ENCODE measurements at regions not wholly inside any gene's neighbourhood (a gene's known extent, or its start where the extent isn't known, plus 50 kb on each side); places are given as distances from the start of the nearest gene placed in this dataset.
"Not testable (repeated sequence)": the region's sequence is repeated elsewhere in the genome, so short reads cannot be mapped to it uniquely, and the experiment has no call there.

GRCh38 chr13:50268500-50268899 lies 253.3 kb downstream of the KCNRG start:
- no peak for DNase-seq (ENCODE audit: low read depth in 2 of 2)

- DNase-seq (ENCODE audit: low read depth in 2 of 2) = no peak
Observed at GRCh38 chr13:50274181-50274580, 258.9 kb downstream of the KCNRG start.

- no peak for DNase-seq (ENCODE audit: low read depth in 2 of 2)
Observed at GRCh38 chr13:50275392-50276063, 260.3 kb downstream of the KCNRG start.

- no peak for DNase-seq (ENCODE audit: low read depth in 2 of 2)
Observed at GRCh38 chr13:50276550-50276949, 261.3 kb downstream of the KCNRG start.

- no peak for DNase-seq (ENCODE audit: low read depth in 2 of 2)
Observed at GRCh38 chr13:50277127-50277526, 261.9 kb downstream of the KCNRG start.

- no peak for DNase-seq (ENCODE audit: low read depth in 2 of 2)
Observed at GRCh38 chr13:50277906-50278305, 262.7 kb downstream of the KCNRG start.

GRCh38 chr13:50280441-50280937 lies 265.2 kb downstream of the KCNRG start:
- DNase-seq (ENCODE audit: low read depth in 2 of 2) = no peak

GRCh38 chr13:50282016-50282415 lies 266.8 kb downstream of the KCNRG start:
- DNase-seq (ENCODE audit: low read depth in 2 of 2) = no peak

GRCh38 chr13:50283017-50283416 lies 267.8 kb downstream of the KCNRG start:
- no peak for DNase-seq (ENCODE audit: low read depth in 2 of 2)

GRCh38 chr13:50284540-50284939 lies 269.3 kb downstream of the KCNRG start:
- DNase-seq (ENCODE audit: low read depth in 2 of 2) = no peak

GRCh38 chr13:50285283-50285682 lies 270.0 kb downstream of the KCNRG start:
- no peak for DNase-seq (ENCODE audit: low read depth in 2 of 2)

GRCh38 chr13:50286324-50286723 lies 271.1 kb downstream of the KCNRG start:
- DNase-seq (ENCODE audit: low read depth in 2 of 2) = no peak

- DNase-seq (ENCODE audit: low read depth in 2 of 2) = no peak
Observed at GRCh38 chr13:50290186-50290585, 274.9 kb downstream of the KCNRG start.

GRCh38 chr13:50291611-50292010 lies 276.4 kb downstream of the KCNRG start:
- DNase-seq (ENCODE audit: low read depth in 2 of 2) = no peak

- no peak for DNase-seq (ENCODE audit: low read depth in 2 of 2)
Observed at GRCh38 chr13:50292081-50292480, 276.8 kb downstream of the KCNRG start.

- not testable (repeated sequence) for DNase-seq (ENCODE audit: low read depth in 2 of 2)
Observed at GRCh38 chr13:50294425-50294824, 279.2 kb downstream of the KCNRG start.

GRCh38 chr13:50299546-50300249 lies 284.5 kb downstream of the KCNRG start:
- DNase-seq (ENCODE audit: low read depth in 2 of 2) = no peak

GRCh38 chr13:50303963-50304721 lies 288.9 kb downstream of the KCNRG start:
- DNase-seq (ENCODE audit: low read depth in 2 of 2) = no peak

- DNase-seq (ENCODE audit: low read depth in 2 of 2) = no peak
Observed at GRCh38 chr13:50306156-50306555, 290.9 kb downstream of the KCNRG start.

GRCh38 chr13:50309318-50309717 lies 294.1 kb downstream of the KCNRG start:
- DNase-seq (ENCODE audit: low read depth in 2 of 2) = no peak

- no peak for DNase-seq (ENCODE audit: low read depth in 2 of 2)
Observed at GRCh38 chr13:50309882-50310594, 294.8 kb downstream of the KCNRG start.

GRCh38 chr13:50310734-50311133 lies 295.5 kb downstream of the KCNRG start:
- DNase-seq (ENCODE audit: low read depth in 2 of 2) = no peak
